H9 (cell line): ENCODE measurements at regions not wholly inside any gene's neighbourhood (a gene's known extent, or its start where the extent isn't known, plus 50 kb on each side); places are given as distances from the start of the nearest gene placed in this dataset.

Source experiments
- DNase-seq: peaks from one replicate; pipeline ENCODE4 v3.0.0-alpha.2; 2017
- H2AFZ ChIP-seq: one replicate; pipeline ENCODE4 v1.6.1; 2013; ENCODE audit warnings: mild to moderate bottlenecking, low read length, control low read depth, moderate library complexity
- H2AK5ac ChIP-seq: 2 replicates; pipeline ENCODE4 v1.6.1; 2013; ENCODE audit warnings: low read length, control low read depth, mixed read lengths; ENCODE audit not compliant: insufficient read length
- H2BK120ac ChIP-seq: one replicate; pipeline ENCODE4 v1.6.1; 2013; ENCODE audit warnings: low read depth, mild to moderate bottlenecking, low read length, control low read depth, inconsistent platforms; ENCODE audit not compliant: poor library complexity, severe bottlenecking
- H2BK12ac ChIP-seq: 2 replicates; pipeline ENCODE4 v1.6.1; 2013; ENCODE audit warnings: low read length, control low read depth, mixed read lengths, low read depth; ENCODE audit not compliant: insufficient read length
- H2BK15ac ChIP-seq: 2 replicates; pipeline ENCODE4 v1.6.1; 2013; ENCODE audit warnings: low read depth, low read length, control low read depth
- H2BK20ac ChIP-seq: one replicate; pipeline ENCODE4 v1.6.1; 2013; ENCODE audit warnings: low read depth, mild to moderate bottlenecking, low read length, control low read depth, inconsistent platforms; ENCODE audit not compliant: poor library complexity, severe bottlenecking
- H2BK5ac ChIP-seq: 2 replicates; pipeline ENCODE4 v1.6.1; 2013; ENCODE audit warnings: low read length, control low read depth, mixed read lengths; ENCODE audit not compliant: insufficient read length
- H3K14ac ChIP-seq: 2 replicates; pipeline ENCODE4 v1.6.1; 2013; ENCODE audit warnings: low read length, control low read depth; ENCODE audit not compliant: insufficient read depth
- H3K18ac ChIP-seq: 2 replicates; pipeline ENCODE4 v1.6.1; 2013; ENCODE audit warnings: low read depth, mild to moderate bottlenecking, mixed read lengths, low read length, control low read depth; ENCODE audit not compliant: insufficient read length
- H3K23ac ChIP-seq: 2 replicates; pipeline ENCODE4 v1.6.1; 2013; ENCODE audit warnings: low read length, control low read depth, mixed read lengths, low read depth; ENCODE audit not compliant: insufficient read length
- H3K23me2 ChIP-seq: 2 replicates; pipeline ENCODE4 v1.6.1; 2013; ENCODE audit warnings: low read depth, mild to moderate bottlenecking, mixed read lengths, low read length, control low read depth; ENCODE audit not compliant: insufficient read length, poor library complexity, severe bottlenecking
- H3K27ac ChIP-seq: 2 replicates; pipeline ENCODE4 v1.5.1; 2013; ENCODE audit warnings: low read length, control low read depth, mixed read lengths, low read depth; ENCODE audit not compliant: insufficient read length
- H3K27me3 ChIP-seq: 2 replicates; pipeline ENCODE4 v1.6.1; 2013; ENCODE audit warnings: low read length, control low read depth, inconsistent platforms; ENCODE audit not compliant: insufficient read depth
- H3K4ac ChIP-seq: 2 replicates; pipeline ENCODE4 v1.6.1; 2013; ENCODE audit warnings: low read depth, mild to moderate bottlenecking, control low read depth, inconsistent platforms, low read length, moderate library complexity
- H3K4me1 ChIP-seq: 2 replicates; pipeline ENCODE4 v1.6.1; 2013; ENCODE audit warnings: low read length, control low read depth, inconsistent platforms; ENCODE audit not compliant: insufficient read depth
- H3K4me2 ChIP-seq: 2 replicates; pipeline ENCODE4 v1.6.1; 2013; ENCODE audit warnings: low read length, control low read depth, mixed read lengths; ENCODE audit not compliant: insufficient read length, insufficient read depth
- H3K56ac ChIP-seq: 2 replicates; pipeline ENCODE4 v1.6.1; 2013; ENCODE audit warnings: low read depth, mild to moderate bottlenecking, mixed read lengths, low read length, control low read depth; ENCODE audit not compliant: insufficient read length
- H3K79me1 ChIP-seq: 2 replicates; pipeline ENCODE4 v1.6.1; 2013; ENCODE audit warnings: low read depth, mild to moderate bottlenecking, moderate library complexity, low read length, control low read depth, inconsistent platforms; ENCODE audit not compliant: insufficient read depth, poor library complexity, severe bottlenecking
- H3K79me2 ChIP-seq: 2 replicates; pipeline ENCODE4 v1.6.1; 2013; ENCODE audit warnings: low read length, control low read depth, inconsistent platforms; ENCODE audit not compliant: insufficient read depth
- H3K9ac ChIP-seq: 2 replicates; pipeline ENCODE4 v1.6.1; 2013; ENCODE audit warnings: low read length, control low read depth, mixed read lengths; ENCODE audit not compliant: insufficient read length; ENCODE audit errors: extremely low read depth
- H3K9me3 ChIP-seq: one replicate; pipeline ENCODE4 v1.6.1; 2013; ENCODE audit warnings: low read depth, low read length, inconsistent platforms; ENCODE audit not compliant: control insufficient read depth
- H3T11ph ChIP-seq: one replicate; pipeline ENCODE4 v1.6.1; 2013; ENCODE audit warnings: mild to moderate bottlenecking, low read length, control low read depth, inconsistent platforms
- H4K20me1 ChIP-seq: one replicate; pipeline ENCODE4 v1.6.1; 2013; ENCODE audit not compliant: control insufficient read depth, insufficient read length, insufficient read depth
- H4K5ac ChIP-seq: 2 replicates; pipeline ENCODE4 v1.6.1; 2013; ENCODE audit warnings: low read depth, mild to moderate bottlenecking, mixed read lengths, low read length, control low read depth; ENCODE audit not compliant: insufficient read length
- H4K8ac ChIP-seq: replicated peaks from 2 replicates; pipeline ENCODE4 v1.6.1; 2013; ENCODE audit warnings: low read length, control low read depth, mixed read lengths, low read depth; ENCODE audit not compliant: insufficient read length
- H4K91ac ChIP-seq: 2 replicates; pipeline ENCODE4 v1.6.1; 2013; ENCODE audit warnings: low read depth, mild to moderate bottlenecking, moderate library complexity, mixed read lengths, low read length, control low read depth; ENCODE audit not compliant: insufficient read length
- H3K27ac Mint-ChIP-seq, 3 experiments: 2 replicates in 2 of 3; 3 replicates in 1 of 3; pipeline ENCODE4 v1.8.0; 2020 to 2021; ENCODE audit warnings: mixed read lengths in 3 of 3, mild to moderate bottlenecking in 1 of 3, moderate library complexity in 1 of 3
- H3K27me3 Mint-ChIP-seq: 2 replicates; pipeline ENCODE4 v1.8.0; 2021; ENCODE audit warnings: low read depth, mild to moderate bottlenecking, moderate library complexity, mixed read lengths
- H3K36me3 Mint-ChIP-seq, 3 experiments: 2 replicates in 2 of 3; 3 replicates in 1 of 3; pipeline ENCODE4 v1.8.0; 2020 to 2021; ENCODE audit warnings: low read depth in 3 of 3, mixed read lengths in 3 of 3; ENCODE audit not compliant: insufficient read depth in 1 of 3
- H3K4me1 Mint-ChIP-seq, 2 experiments: 2 replicates each; pipeline ENCODE4 v1.8.0; 2020; ENCODE audit warnings: mixed read lengths in 2 of 2
- H3K4me3 Mint-ChIP-seq, 2 experiments: 2 replicates in 1 of 2; 3 replicates in 1 of 2; pipeline ENCODE4 v1.8.0; 2020 to 2021; ENCODE audit warnings: mild to moderate bottlenecking in 2 of 2, mixed read lengths in 2 of 2, moderate library complexity in 1 of 2
- H3K9me3 Mint-ChIP-seq, 2 experiments: 2 replicates in 1 of 2; 3 replicates in 1 of 2; pipeline ENCODE4 v1.8.0; 2020; ENCODE audit warnings: mild to moderate bottlenecking in 2 of 2, mixed read lengths in 2 of 2, moderate library complexity in 1 of 2
- WGBS: extraction: QIAGEN DNeasy Blood & Tissue Kit; methylation state at CpG from one replicate; pipeline ENCODE4 v1.1.7; 2013; ENCODE audit warnings: missing lambda C conversion rate, low lambda C conversion rate, mixed read lengths; ENCODE audit not compliant: insufficient read length; ENCODE audit errors: extremely low coverage; 5-methylcytosine and 5-hydroxymethylcytosine counted together
- TF ChIP-seq, protein P1 (sequence below): fragments of 200-600 bp; sonication (generic); conservative IDR thresholded peaks from 3 replicates; pipeline ENCODE4 v1.8.0; 2021; ENCODE audit warnings: antibody characterized with exemption, mild to moderate bottlenecking

GRCh38 chr5:175243441-175243840 lies 200.5 kb downstream of the DRD1 start:
- H3K9me3 ChIP-seq: no peaks in the 10 kb centered on the region
- H2AFZ ChIP-seq: no peak overlapping the region
- H3K4me3 Mint-ChIP-seq: no peak overlapping the region
- H2BK120ac ChIP-seq: no peak overlapping the region
- no peak overlapping the region for H4K5ac ChIP-seq
- no peak overlapping the region for H2AK5ac ChIP-seq
- no peaks in the 10 kb centered on the region for H3K9me3 Mint-ChIP-seq
- no peaks in the 10 kb centered on the region for H3K79me1 ChIP-seq
- H2BK5ac ChIP-seq: no peak overlapping the region
- no peak overlapping the region for H3K9ac ChIP-seq
- no peaks in the 10 kb centered on the region for H3K4me1 Mint-ChIP-seq
- no peaks in the 10 kb centered on the region for H3K79me2 ChIP-seq
- DNase-seq: peak; percentile 35
- H4K20me1 ChIP-seq: no peaks in the 10 kb centered on the region
- H3K27me3 Mint-ChIP-seq: peaks cover 1% of the 10 kb centered on the region
- H4K91ac ChIP-seq: no peak overlapping the region
- TF ChIP-seq, protein P1, sequence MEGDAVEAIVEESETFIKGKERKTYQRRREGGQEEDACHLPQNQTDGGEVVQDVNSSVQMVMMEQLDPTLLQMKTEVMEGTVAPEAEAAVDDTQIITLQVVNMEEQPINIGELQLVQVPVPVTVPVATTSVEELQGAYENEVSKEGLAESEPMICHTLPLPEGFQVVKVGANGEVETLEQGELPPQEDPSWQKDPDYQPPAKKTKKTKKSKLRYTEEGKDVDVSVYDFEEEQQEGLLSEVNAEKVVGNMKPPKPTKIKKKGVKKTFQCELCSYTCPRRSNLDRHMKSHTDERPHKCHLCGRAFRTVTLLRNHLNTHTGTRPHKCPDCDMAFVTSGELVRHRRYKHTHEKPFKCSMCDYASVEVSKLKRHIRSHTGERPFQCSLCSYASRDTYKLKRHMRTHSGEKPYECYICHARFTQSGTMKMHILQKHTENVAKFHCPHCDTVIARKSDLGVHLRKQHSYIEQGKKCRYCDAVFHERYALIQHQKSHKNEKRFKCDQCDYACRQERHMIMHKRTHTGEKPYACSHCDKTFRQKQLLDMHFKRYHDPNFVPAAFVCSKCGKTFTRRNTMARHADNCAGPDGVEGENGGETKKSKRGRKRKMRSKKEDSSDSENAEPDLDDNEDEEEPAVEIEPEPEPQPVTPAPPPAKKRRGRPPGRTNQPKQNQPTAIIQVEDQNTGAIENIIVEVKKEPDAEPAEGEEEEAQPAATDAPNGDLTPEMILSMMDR: peak; percentile 43; the same call in 1 of the 3 replicates
- H3T11ph ChIP-seq: no peak overlapping the region
- H2BK12ac ChIP-seq: no peak overlapping the region
- no peak overlapping the region for H3K56ac ChIP-seq
- H3K23ac ChIP-seq: no peak overlapping the region
- H2BK15ac ChIP-seq: no peak overlapping the region
- no peaks in the 10 kb centered on the region for H3K36me3 Mint-ChIP-seq
- H3K27ac Mint-ChIP-seq: no peak overlapping the region
- H3K4me2 ChIP-seq: no peak overlapping the region
- no peak overlapping the region for H3K27ac ChIP-seq
- no peaks in the 10 kb centered on the region; the same call in 1 of the 2 replicates for H3K27me3 ChIP-seq
- no peak overlapping the region for H2BK20ac ChIP-seq
- no peak overlapping the region for H3K18ac ChIP-seq
- no peak overlapping the region for H3K4ac ChIP-seq
- H4K8ac ChIP-seq: no peak overlapping the region
- H3K23me2 ChIP-seq: no peaks in the 10 kb centered on the region
- H3K4me1 ChIP-seq: no peaks in the 10 kb centered on the region
- H3K14ac ChIP-seq: no peak overlapping the region
- no CpG with 5 or more reads among the region's 6 CpGs for WGBS
